GM19239 (cell line): ENCODE measurements at regions not wholly inside any gene's neighbourhood (a gene's known extent, or its start where the extent isn't known, plus 50 kb on each side); places are given as distances from the start of the nearest gene placed in this dataset.

Experiments used
- DNase-seq: peaks from one replicate; pipeline ENCODE4 v3.0.0; 2011; ENCODE audit warnings: low spot score; ENCODE audit not compliant: insufficient read length
- FAIRE-seq: peaks from 2 replicates; lab custom pipeline; 2011; peaks lifted over from hg19 to GRCh38; lab: Jason Lieb, UNC

GRCh38 chr14:87153901-87154300, 839.1 kb downstream of the GALC start:
- no peak for DNase-seq
- no peak for FAIRE-seq

GRCh38 chr14:87153391-87153790, 839.6 kb downstream of the GALC start:
- FAIRE-seq = no peak

GRCh38 chr14:87152693-87153092, 840.3 kb downstream of the GALC start:
- no peak for FAIRE-seq
- no peak for DNase-seq

More at GRCh38 chr14:87153391-87153790, 839.6 kb downstream of the GALC start:
- DNase-seq = no peak

GRCh38 chr14:87149583-87150354, 843.2 kb downstream of the GALC start:
- no peak for DNase-seq
- no peak for FAIRE-seq

GRCh38 chr14:87148655-87149054, 844.3 kb downstream of the GALC start:
- FAIRE-seq = no peak
- no peak for DNase-seq

GRCh38 chr14:87142551-87143211, 850.3 kb downstream of the GALC start:
- no peak for FAIRE-seq
- no peak for DNase-seq

- no peak for DNase-seq
- FAIRE-seq = no peak
Measured at GRCh38 chr14:87141801-87142200, 851.2 kb downstream of the GALC start.

- no peak for FAIRE-seq
Measured at GRCh38 chr14:87139299-87139698, 853.7 kb downstream of the GALC start.

GRCh38 chr14:87133073-87133801, 859.7 kb downstream of the GALC start:
- FAIRE-seq = no peak
- DNase-seq = no peak

More at GRCh38 chr14:87139299-87139698, 853.7 kb downstream of the GALC start:
- DNase-seq = no peak

GRCh38 chr14:87131879-87132278, 861.1 kb downstream of the GALC start:
- FAIRE-seq (no peak), DNase-seq (no peak)

GRCh38 chr14:87122166-87122565, 870.8 kb downstream of the GALC start:
- FAIRE-seq = no peak
- no peak for DNase-seq

- FAIRE-seq (no peak), DNase-seq (no peak)
Measured at GRCh38 chr14:87121716-87122115, 871.3 kb downstream of the GALC start.

GRCh38 chr14:87115234-87115633, 877.7 kb downstream of the GALC start:
- FAIRE-seq (no peak), DNase-seq (no peak)

GRCh38 chr14:87113286-87113685, 879.7 kb downstream of the GALC start:
- FAIRE-seq (no peak), DNase-seq (no peak)

- no peak for FAIRE-seq
- DNase-seq = no peak
Measured at GRCh38 chr14:87111741-87112140, 881.2 kb downstream of the GALC start.

- no peak for FAIRE-seq
- DNase-seq = no peak
Measured at GRCh38 chr14:87111126-87111525, 881.9 kb downstream of the GALC start.

GRCh38 chr14:87109271-87109670, 883.7 kb downstream of the GALC start:
- FAIRE-seq (no peak), DNase-seq (no peak)

- no peak for DNase-seq
- FAIRE-seq = no peak
Measured at GRCh38 chr14:87108726-87109125, 884.3 kb downstream of the GALC start.

- no peak for FAIRE-seq
Measured at GRCh38 chr14:87102811-87103378, 890.1 kb downstream of the GALC start.

GRCh38 chr14:87097015-87097414, 896.0 kb downstream of the GALC start:
- DNase-seq (no peak), FAIRE-seq (no peak)

More at GRCh38 chr14:87102811-87103378, 890.1 kb downstream of the GALC start:
- DNase-seq = no peak

GRCh38 chr14:87094913-87095312, 898.1 kb downstream of the GALC start:
- DNase-seq (no peak), FAIRE-seq (no peak)
